Right lobe of liver (tissue), 4 donors: ENCODE measurements at regions not wholly inside any gene's neighbourhood (a gene's known extent, or its start where the extent isn't known, plus 50 kb on each side); places are given as distances from the start of the nearest gene placed in this dataset.

Experiments used
- CTCF ChIP-seq, 4 donors: fragments of 200-600 bp in 3 of 4; fragments of 450-650 bp in 1 of 4; IDR thresholded peaks; one replicate each; pipeline versions ENCODE4 v1.5.1 to v1.8.0; 2016 to 2022; ENCODE audit warnings: antibody characterized with exemption in 4 of 4, mild to moderate bottlenecking in 2 of 4
- POLR2A ChIP-seq: fragments of 450-650 bp; IDR thresholded peaks from one replicate; pipeline ENCODE4 v1.6.1; 2017; ENCODE audit warnings: antibody characterized with exemption, mild to moderate bottlenecking
- donor health status: DM: no; HTN: no; CAD: no.
- donor health status: DM: no; HTN: no; CAD: no.
- donor health status: DM: no; HTN: yes; CAD: no.

- TF ChIP-seq CTCF (IDR thresholded peaks at IDR 0.05): no peak
- TF ChIP-seq POLR2A: no peak
These were observed 205.7 kb downstream of the EPM2A start for GRCh38 chr6:145529582-145529981.
